Upper lobe of left lung (tissue), 4 donors: ENCODE measurements at regions not wholly inside any gene's neighbourhood (a gene's known extent, or its start where the extent isn't known, plus 50 kb on each side); places are given as distances from the start of the nearest gene placed in this dataset.

ENCODE experiments used
- EP300 ChIP-seq, 4 donors: sonication (generic); formaldehyde crosslinking; IDR thresholded peaks; one replicate each; pipeline ENCODE4 v1.5.1; 2017; ENCODE audit warnings: antibody characterized with exemption in 4 of 4, control low read depth in 2 of 4
- POLR2A ChIP-seq, 4 donors: fragments of 450-650 bp; IDR thresholded peaks; one replicate each; pipeline ENCODE4 v1.5.1; 2016 to 2017; ENCODE audit warnings: antibody characterized with exemption in 4 of 4, mild to moderate bottlenecking in 2 of 4
- POLR2AphosphoS5 ChIP-seq, 2 donors: sonication (generic); formaldehyde crosslinking; IDR thresholded peaks; one replicate each; pipeline ENCODE4 v1.5.1; 2017; ENCODE audit warnings: antibody characterized with exemption in 2 of 2
- TF ChIP-seq, protein P1 (sequence below), 6 experiments: fragments of 450-650 bp in 4 of 6; fragments of 200-600 bp in 2 of 6; sonication (generic) in 2 of 6; IDR thresholded peaks; one replicate each; pipeline ENCODE4 v1.5.1; 2016 to 2019; ENCODE audit warnings: antibody characterized with exemption in 6 of 6

DNA sequence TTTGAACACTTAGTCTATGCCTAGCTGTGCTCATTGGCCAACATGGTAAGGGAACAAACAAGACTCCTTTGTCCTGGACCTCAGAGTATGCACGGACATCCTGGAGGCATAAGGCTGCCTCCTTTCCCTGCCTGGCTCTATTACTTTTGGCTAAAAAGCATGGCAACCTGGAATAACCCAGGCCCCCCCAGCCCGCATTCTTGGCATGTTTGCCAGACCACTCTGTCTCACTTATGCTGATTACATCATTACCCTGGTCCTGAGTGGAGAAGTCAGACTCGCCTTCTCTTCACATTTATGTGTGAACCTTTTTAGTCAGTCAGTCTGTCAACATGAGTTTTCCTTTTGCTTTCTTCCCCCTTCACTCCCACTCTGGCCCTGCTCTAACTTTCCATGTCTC lies 58.0 kb upstream of the ELK3 start:
- TF ChIP-seq POLR2AphosphoS5 (IDR thresholded peaks at IDR 0.05), result no peak
- no peak for TF ChIP-seq POLR2A (IDR thresholded peaks at IDR 0.05)
- TF ChIP-seq, protein P1, sequence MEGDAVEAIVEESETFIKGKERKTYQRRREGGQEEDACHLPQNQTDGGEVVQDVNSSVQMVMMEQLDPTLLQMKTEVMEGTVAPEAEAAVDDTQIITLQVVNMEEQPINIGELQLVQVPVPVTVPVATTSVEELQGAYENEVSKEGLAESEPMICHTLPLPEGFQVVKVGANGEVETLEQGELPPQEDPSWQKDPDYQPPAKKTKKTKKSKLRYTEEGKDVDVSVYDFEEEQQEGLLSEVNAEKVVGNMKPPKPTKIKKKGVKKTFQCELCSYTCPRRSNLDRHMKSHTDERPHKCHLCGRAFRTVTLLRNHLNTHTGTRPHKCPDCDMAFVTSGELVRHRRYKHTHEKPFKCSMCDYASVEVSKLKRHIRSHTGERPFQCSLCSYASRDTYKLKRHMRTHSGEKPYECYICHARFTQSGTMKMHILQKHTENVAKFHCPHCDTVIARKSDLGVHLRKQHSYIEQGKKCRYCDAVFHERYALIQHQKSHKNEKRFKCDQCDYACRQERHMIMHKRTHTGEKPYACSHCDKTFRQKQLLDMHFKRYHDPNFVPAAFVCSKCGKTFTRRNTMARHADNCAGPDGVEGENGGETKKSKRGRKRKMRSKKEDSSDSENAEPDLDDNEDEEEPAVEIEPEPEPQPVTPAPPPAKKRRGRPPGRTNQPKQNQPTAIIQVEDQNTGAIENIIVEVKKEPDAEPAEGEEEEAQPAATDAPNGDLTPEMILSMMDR (IDR thresholded peaks at IDR 0.05), result no peak
- no peak for TF ChIP-seq EP300 (IDR thresholded peaks at IDR 0.05)
